Astrocyte of the spinal cord (primary cell): ENCODE measurements at regions not wholly inside any gene's neighbourhood (a gene's known extent, or its start where the extent isn't known, plus 50 kb on each side); places are given as distances from the start of the nearest gene placed in this dataset.
"Not testable (repeated sequence)": the region's sequence is repeated elsewhere in the genome, so short reads cannot be mapped to it uniquely, and the experiment has no call there.

Experiments used
- DNase-seq: peaks from one replicate; pipeline ENCODE4 v3.0.0; 2011; ENCODE audit warnings: low read depth, low spot score
- H3K4me3 ChIP-seq: 2 replicates; pipeline ENCODE4 v1.5.1; 2011; ENCODE audit warnings: low read depth, mild to moderate bottlenecking, low read length, moderate library complexity
- in situ Hi-C: cut with HindIII; loops from 2 replicates; pipeline ENCODE4 v1.10.0; 2017; ENCODE audit warnings: low sequenced_read_pairs
- TF ChIP-seq, protein P1 (sequence below): IDR thresholded peaks from 2 replicates; pipeline ENCODE4 v1.5.1; 2012; ENCODE audit warnings: low read depth, mild to moderate bottlenecking, low read length, inconsistent platforms

- DNase-seq = no peak
- in situ Hi-C loops = no loop called here
- TF ChIP-seq, protein P1, sequence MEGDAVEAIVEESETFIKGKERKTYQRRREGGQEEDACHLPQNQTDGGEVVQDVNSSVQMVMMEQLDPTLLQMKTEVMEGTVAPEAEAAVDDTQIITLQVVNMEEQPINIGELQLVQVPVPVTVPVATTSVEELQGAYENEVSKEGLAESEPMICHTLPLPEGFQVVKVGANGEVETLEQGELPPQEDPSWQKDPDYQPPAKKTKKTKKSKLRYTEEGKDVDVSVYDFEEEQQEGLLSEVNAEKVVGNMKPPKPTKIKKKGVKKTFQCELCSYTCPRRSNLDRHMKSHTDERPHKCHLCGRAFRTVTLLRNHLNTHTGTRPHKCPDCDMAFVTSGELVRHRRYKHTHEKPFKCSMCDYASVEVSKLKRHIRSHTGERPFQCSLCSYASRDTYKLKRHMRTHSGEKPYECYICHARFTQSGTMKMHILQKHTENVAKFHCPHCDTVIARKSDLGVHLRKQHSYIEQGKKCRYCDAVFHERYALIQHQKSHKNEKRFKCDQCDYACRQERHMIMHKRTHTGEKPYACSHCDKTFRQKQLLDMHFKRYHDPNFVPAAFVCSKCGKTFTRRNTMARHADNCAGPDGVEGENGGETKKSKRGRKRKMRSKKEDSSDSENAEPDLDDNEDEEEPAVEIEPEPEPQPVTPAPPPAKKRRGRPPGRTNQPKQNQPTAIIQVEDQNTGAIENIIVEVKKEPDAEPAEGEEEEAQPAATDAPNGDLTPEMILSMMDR = no peak
- H3K4me3 ChIP-seq = no peak overlapping the region
Observed at GRCh38 chr5:138639326-138639725, 64.1 kb upstream of the HSPA9 start.

DNA sequence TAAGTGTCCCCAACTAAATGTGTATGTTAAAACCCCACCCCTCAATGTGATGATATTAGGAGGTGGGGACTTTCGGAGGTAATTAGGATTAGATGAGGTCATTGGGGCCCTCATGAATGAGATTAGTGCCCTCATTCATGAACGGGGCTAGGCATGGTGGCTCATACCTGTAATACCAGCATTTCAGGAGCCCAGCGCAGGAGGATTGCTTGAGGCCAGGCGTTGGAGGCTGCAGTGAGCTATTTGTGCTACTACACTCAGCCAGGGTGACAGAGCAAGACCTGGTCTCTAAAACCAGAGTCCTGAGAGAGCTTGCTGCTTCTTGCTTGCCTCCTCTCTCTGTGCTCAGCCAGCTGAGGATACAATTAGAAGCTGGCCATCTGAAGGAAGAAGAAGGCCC, 62.1 kb upstream of the HSPA9 start:
- no peak overlapping the region for H3K4me3 ChIP-seq
- DNase-seq = no peak
- in situ Hi-C loops = no loop called here
- TF ChIP-seq, protein P1 = no peak

DNA sequence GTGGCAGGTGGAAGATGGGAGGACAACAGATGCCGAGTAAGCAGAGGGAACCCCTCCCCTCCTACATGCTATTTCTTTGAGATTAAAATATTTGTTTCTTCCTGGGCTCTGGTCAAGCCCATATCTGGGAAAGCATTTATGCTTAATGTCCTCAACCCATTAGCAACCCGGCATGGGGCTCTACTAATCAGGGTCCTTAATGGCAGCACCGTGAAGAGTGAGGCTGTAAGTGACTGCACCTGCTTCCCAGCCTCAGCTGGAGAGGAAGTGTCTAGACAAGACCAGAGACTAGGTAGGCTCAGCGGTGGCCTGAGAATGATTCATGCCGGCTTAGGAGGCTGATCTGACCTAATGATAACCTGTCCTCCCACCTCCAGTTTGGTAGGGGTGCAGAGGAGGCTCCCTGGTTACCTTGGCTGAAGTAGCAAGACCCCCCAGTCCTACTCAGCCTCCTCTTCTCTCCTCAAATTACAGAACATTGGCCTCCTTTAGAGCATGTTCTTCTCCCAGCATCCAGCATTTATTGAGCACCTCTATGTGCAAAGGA, 61.3 kb upstream of the HSPA9 start:
- H3K4me3 ChIP-seq = no peak overlapping the region
- DNase-seq = no peak
- TF ChIP-seq, protein P1 = no peak
- in situ Hi-C loops = no loop called here

GRCh38 chr5:138635708-138636107, 60.5 kb upstream of the HSPA9 start:
- in situ Hi-C loops = no loop called here
- H3K4me3 ChIP-seq = no peak overlapping the region
- TF ChIP-seq, protein P1 = no peak
- DNase-seq = no peak

- in situ Hi-C loops = no loop called here
- no peak overlapping the region for H3K4me3 ChIP-seq
- TF ChIP-seq, protein P1 = no peak
- no peak for DNase-seq
Observed at GRCh38 chr5:138635265-138635664, 60.1 kb upstream of the HSPA9 start.

DNA sequence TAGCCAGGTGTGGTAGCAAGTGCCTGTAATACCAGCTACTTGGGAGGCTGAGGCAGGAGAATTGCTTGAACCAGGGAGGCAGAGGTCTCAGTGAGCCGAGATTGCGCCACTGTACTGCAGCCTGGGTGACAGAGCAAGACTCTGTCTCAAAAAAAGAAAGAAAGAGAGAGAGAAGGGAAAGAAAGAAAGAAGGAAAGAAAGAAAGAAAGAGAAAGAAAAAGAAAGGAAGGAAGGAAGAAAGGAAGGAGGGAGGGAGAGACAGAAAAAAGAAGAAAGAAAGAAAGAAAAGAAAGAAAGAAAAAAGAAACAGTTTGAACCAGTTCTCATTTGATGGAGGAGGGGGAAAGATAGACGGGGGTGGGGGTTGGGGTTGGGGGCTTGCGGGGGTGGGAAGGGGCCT, 59.6 kb upstream of the HSPA9 start:
- H3K4me3 ChIP-seq, in situ Hi-C loops, DNase-seq: not testable (repeated sequence)

GRCh38 chr5:138632900-138633489, 57.8 kb upstream of the HSPA9 start:
- no peak overlapping the region for H3K4me3 ChIP-seq
- in situ Hi-C loops = no loop called here
- TF ChIP-seq, protein P1 = peak; percentile 43
- peak; percentile 75 for DNase-seq
